ENCODE measurements at regions not wholly inside any gene's neighbourhood (a gene's known extent, or its start where the extent isn't known, plus 50 kb on each side); places are given as distances from the start of the nearest gene placed in this dataset.
"Not testable (repeated sequence)": the region's sequence is repeated elsewhere in the genome, so short reads cannot be mapped to it uniquely, and the experiment has no call there.

DNA sequence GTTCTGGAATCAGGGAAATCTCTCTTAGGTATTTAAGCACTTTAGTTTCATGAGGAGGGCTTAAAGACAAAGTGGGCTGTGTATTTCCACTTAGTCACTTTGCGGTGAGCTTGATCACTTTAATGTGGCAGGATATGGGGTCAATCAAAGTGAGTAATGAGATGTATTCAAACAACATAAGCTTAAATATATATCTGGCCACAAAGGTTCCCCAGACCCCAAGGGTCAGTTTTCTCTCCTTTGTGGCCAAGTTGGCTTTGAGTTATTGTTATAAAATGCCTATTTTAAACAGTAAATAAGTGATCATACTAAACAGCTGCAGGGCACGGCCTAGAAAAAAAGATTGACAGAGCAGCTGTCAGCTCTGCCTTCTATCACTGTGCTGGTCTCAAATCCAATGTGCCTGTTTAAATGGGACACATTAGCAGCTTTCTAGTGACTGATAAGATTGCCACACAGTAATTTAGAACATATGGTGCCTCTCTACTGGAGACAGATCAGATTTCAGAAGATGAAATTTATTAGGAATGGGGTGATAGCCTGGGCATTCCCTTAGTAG lies 363.9 kb downstream of the AGTPBP1 start:
- in situ Hi-C loops (cut with HindIII; ENCODE audit: low pct_unique_long_range_greater_than_20kb, low sequenced_read_pairs): no loop called here
- DNase-seq (ENCODE audit: low read depth, low spot score): no peak

DNA sequence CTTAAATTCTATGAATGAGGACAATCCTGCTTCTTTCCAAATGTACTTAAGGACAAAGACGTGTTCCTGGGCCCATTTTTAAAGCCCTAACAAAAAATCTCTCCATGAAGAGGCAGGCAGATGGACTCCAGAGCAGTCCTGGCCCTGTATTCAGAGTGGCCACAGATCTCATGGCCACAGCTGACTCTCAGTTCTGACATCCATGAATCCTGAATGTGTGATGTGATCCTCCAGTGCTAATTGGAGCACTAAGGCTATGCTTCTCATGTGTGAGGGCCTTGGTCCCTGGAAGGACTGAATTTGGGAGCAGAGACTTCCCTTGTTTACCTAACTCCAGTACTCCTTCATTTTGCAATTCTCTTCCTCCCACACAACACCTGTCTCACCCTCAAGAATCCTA lies 373.0 kb downstream of the AGTPBP1 start:
- no peak for DNase-seq (ENCODE audit: low read depth, low spot score)
- in situ Hi-C loops (cut with HindIII; ENCODE audit: low pct_unique_long_range_greater_than_20kb, low sequenced_read_pairs): no loop called here

DNA sequence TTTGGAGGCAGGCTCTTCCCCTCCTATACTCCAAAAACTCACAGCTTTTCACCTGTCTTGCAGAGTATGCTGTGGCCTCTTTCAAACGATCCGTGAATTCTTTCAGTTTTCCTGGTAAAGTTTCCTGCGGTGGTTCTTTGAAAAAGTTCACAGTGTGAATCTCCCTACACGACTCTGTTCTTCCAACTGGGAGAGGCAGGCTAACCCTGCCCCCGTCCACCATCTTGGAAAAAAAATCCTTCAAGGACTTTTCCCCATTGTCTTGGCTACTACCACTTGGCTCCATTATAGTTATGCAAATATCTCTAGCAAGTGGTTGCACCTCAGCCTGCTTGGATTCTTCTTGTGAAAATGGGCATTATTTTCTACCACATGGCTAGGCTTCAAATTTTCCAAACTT lies 382.6 kb downstream of the AGTPBP1 start:
- in situ Hi-C loops (cut with HindIII; ENCODE audit: low pct_unique_long_range_greater_than_20kb, low sequenced_read_pairs): no loop called here
- no peak for DNase-seq (ENCODE audit: low read depth, low spot score)

DNA sequence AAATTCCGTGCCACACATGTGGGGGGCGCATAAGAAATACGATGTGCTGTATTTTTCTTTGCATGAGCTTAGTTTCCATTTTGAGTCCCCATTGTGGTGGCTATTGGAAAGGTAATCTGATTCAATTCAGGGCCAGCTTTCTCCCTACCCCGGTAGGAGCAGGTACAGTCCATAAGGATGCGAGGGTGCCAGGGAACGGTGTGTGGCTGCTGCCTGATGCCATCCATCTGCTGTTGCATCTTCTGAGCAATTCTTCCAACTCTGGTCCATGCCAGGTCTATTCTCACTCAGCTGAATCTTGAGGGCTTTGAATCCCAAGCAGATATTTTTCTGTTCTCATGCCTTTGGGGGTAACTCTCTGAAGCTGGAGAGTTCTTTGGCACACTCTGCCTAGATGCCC lies 392.7 kb downstream of the AGTPBP1 start:
- in situ Hi-C loops (cut with HindIII; ENCODE audit: low pct_unique_long_range_greater_than_20kb, low sequenced_read_pairs): no loop called here
- no peak for DNase-seq (ENCODE audit: low read depth, low spot score)

DNA sequence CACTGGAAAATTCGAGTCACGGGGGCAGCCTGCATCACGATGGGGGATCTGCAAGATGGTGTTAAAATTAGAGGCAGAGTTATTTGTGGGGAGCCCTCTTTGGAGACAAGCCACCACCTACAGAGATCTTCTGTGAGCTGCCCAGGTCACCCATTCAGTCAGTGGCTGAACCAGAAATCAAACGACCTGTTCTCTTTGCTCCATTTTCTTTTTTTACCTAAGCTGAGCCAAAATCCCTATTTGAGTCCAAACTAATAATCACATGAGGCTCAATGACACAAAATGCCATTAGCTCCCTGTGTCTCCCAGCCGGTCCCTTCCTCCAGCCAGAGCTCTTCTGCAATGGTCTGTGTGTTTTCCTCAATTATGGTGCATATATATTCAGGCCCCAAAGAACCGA lies 394.2 kb downstream of the AGTPBP1 start:
- no peak for DNase-seq (ENCODE audit: low read depth, low spot score)
- in situ Hi-C loops (cut with HindIII; ENCODE audit: low pct_unique_long_range_greater_than_20kb, low sequenced_read_pairs): no loop called here

DNA sequence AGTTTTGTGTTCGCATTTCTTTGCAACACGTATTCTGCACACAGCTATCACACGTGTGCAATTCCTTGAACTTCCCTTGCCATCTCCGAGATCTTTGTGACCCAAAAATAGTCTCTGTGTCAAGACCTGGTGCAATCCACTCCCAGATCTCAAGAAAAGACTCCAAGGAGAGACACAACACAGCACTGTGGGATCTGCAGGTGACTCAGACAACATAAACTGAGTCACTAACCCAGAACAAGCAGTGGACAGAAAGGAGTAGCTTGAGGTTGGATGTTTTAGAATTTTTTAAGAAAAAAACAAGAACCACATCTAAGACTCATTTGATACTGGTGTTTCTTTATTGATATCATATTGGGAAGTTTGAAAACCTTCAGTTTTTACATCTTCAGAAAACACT lies 396.9 kb downstream of the AGTPBP1 start:
- DNase-seq (ENCODE audit: low read depth, low spot score): no peak
- in situ Hi-C loops (cut with HindIII; ENCODE audit: low pct_unique_long_range_greater_than_20kb, low sequenced_read_pairs): no loop called here

DNA sequence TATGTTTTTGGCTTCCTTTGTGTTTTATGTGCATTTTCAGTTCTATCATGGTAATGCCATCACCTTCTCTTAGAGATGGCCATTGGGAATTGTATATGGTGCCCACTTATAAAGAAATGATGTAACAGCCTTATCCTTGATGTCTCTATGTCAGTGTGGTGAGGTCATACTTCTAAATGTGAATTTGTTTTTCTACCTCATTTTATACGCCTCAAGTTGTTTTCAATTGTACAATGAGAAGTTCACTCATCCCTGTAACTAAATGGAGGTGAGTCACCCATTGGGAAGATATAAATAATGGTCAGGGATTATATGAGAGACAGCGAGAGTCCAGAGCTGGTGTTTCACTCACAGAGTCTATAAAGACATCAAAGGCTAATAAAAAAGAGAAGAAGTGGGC lies 402.4 kb downstream of the AGTPBP1 start:
- no peak for DNase-seq (ENCODE audit: low read depth, low spot score)
- in situ Hi-C loops (cut with HindIII; ENCODE audit: low pct_unique_long_range_greater_than_20kb, low sequenced_read_pairs): no loop called here

DNA sequence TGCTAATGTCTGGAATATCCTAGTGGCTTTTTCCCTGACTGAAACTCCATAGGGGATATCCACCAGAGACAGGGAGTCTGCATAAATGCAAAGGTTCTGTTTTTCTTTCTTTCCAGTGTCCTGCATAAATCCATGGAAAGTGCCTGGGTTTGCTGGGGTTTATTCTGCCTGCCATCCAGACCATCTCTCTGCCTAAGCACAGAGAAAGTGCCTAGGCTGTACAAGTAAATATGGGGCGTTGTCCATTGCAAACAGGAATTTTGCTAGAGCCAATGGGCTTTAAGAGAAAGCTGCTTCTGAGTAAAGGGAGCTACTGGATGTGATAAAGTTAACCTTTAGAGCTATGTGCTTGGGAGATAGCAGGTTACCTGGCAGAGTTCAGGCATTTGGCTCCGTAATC lies 407.5 kb downstream of the AGTPBP1 start:
- in situ Hi-C loops (cut with HindIII; ENCODE audit: low pct_unique_long_range_greater_than_20kb, low sequenced_read_pairs): no loop called here
- no peak for DNase-seq (ENCODE audit: low read depth, low spot score)

DNA sequence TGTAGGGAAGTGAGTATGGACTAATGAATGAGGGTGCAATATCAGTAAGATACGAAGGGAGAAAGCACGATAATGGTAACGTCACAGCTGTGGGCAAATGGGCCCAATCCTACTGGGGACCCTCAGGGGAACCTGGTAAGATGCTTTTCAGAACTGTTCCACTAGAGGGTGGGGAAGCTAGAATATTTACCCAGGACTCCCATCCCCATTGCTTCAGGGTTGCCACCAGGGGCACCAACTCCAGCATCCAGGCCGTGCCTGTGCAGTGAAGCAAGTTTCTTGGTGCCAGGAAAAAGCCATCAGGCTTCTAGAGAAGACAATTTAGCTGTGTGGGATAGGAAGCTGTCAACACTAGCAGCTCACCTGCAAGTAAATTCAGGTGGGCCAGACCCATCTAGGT lies 409.3 kb downstream of the AGTPBP1 start:
- in situ Hi-C loops (cut with HindIII; ENCODE audit: low pct_unique_long_range_greater_than_20kb, low sequenced_read_pairs): no loop called here

DNA sequence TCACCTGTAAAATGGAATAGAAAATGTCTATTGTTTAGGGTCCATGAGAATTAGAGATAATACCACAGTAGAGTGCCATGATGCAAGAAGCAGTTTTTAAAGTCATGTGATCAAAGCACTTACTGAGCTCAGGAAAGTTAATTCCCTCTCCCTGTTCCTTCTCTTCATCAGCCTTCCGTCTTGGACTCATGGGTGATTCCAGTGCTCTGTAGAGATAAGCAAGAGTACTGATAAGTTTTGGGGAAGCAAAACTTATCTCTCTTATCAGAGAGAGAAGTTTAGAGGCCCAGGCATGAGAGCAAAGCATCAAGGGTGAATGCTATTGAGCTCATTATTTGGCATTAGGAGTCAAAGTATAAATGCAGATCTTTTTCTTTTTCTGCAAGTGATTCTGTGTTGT lies 410.1 kb downstream of the AGTPBP1 start:
- in situ Hi-C loops (cut with HindIII; ENCODE audit: low pct_unique_long_range_greater_than_20kb, low sequenced_read_pairs): no loop called here
- no peak for DNase-seq (ENCODE audit: low read depth, low spot score)

More for the DNA sequence above, 409.3 kb downstream of the AGTPBP1 start:
- DNase-seq (ENCODE audit: low read depth, low spot score): peak; percentile 68

DNA sequence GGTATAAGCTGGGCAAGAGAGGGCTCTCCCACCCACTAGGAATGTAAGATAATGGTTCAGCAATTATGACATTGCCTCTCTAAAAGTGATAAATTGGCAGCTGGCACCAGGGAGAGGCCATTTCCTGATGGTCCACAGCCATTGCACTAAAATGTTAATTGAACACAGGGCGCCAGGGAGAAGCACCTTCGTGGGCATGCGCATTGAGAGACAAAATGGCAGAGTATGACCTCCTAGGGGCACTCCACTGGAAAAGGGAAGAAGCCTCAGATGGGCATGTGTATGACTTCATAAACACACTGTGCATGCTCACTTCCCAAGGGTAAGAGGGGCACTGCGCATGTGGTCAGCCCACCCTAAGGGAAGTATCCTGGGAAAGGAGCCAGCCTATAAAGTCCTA lies 419.2 kb downstream of the AGTPBP1 start:
- DNase-seq (ENCODE audit: low read depth, low spot score): no peak

DNA sequence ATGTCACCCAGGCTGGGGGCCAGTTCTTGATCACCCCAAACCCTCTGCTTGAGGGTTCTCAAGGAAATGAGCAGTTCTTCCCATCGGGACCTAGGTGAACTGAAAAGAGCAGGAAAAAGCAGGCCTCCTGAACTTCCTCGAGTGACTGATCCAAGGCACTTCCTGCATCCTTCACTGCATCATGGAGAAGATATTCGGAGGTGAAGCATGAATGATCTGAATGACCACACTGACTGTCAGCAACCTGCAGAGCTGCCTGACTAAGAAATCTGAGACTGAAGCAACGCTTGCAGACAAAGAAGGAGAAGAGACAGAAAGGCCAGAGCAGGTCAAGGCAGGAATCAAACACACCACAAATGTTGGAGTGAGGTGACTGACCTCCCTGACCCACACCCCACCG lies 420.2 kb downstream of the AGTPBP1 start:
- in situ Hi-C loops (cut with HindIII; ENCODE audit: low pct_unique_long_range_greater_than_20kb, low sequenced_read_pairs): no loop called here
- no peak for DNase-seq (ENCODE audit: low read depth, low spot score)

More for the DNA sequence above, 419.2 kb downstream of the AGTPBP1 start:
- in situ Hi-C loops (cut with HindIII; ENCODE audit: low pct_unique_long_range_greater_than_20kb, low sequenced_read_pairs): no loop called here

DNA sequence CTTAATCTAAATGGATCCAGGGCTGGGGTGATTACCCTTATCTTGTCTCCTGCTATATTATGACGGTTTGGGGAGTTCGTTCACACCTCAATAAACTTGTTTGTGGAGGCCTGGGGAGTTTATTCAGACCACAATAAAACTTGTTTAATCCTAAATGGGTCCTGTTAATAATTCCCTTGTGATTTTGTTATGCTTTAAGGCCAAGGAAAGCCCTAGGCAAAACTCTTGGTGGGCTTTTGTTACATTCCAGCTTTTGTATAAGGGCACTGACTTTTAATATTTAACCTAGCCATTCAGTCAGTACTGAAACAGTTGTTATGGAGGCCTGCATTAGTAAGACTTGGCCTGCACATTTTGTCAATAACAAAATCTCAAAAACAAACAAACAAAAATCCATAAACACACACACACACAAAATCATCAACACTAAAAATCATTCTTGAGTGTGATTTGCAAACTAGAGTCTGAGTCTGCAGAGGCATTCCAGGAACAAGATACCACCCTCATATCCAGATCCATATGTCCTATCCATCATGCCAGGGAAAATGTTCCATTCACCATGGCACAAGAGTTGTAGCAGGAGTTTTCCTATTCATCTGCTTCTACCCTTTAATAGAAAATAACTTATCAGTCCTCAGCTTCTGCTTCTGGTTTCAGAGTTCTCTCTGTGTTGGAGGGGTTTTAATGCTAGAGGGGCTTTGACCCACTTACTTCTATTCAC lies 421.7 kb downstream of the AGTPBP1 start:
- no peak for DNase-seq (ENCODE audit: low read depth, low spot score)
- in situ Hi-C loops (cut with HindIII; ENCODE audit: low pct_unique_long_range_greater_than_20kb, low sequenced_read_pairs): no loop called here

DNA sequence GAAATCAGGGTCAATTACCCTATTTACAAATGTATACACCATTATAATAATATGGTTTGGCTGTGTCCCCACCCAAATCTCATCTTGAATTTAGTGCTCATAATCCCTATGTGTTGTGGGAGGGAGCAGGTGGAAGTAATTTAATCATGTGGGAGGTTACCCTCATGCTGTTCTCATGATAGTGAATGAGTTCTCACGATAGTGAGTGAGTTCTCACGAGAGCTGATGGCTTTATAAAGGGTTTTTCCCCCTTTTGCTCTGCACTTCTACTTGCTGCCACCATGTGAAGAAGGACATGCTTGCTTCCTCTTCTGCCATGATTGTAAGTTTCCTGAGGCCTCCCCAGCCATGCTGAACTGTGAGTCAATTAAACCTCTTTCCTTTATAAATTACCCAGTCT lies 426.2 kb downstream of the AGTPBP1 start:
- in situ Hi-C loops (cut with HindIII; ENCODE audit: low pct_unique_long_range_greater_than_20kb, low sequenced_read_pairs); DNase-seq (ENCODE audit: low read depth, low spot score): not testable (repeated sequence)

DNA sequence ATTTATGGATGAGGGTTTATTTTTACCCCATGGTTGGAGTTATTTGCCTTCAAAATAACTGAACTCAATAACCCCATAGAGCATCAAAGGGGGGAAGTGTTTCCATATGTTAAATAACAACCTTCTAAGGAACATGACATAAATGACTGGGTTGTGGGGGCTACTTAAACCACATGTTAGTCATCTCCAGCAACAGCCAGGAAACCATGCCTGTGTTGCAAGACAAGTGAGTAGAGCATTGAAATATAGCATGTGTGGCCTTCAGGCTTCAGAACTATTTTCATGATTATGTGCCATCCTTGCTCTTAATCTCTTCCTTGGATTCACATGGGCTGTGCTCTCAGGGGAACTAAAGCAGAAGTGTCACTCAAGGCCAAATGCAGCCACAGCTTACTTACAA lies 431.2 kb downstream of the AGTPBP1 start:
- in situ Hi-C loops (cut with HindIII; ENCODE audit: low pct_unique_long_range_greater_than_20kb, low sequenced_read_pairs): no loop called here
- no peak for DNase-seq (ENCODE audit: low read depth, low spot score)

DNA sequence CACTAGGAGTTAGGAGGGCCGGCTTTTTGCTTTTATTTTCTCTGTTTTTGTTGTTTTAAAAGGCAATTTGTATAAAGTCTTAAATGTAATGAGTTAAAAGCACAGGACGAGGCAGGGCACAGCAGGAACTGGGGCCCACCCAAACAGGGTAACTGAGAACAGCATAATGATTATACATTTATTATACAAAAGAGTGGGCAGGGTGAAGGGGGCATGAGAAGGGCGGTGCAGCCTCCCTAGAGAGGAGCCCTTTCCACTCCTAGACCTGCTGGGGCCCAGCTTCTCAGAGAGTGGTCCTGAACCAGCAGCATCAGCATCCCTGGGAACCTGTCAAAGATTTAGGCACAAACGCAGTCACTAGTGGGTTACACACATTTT lies 438.0 kb downstream of the AGTPBP1 start:
- in situ Hi-C loops (cut with HindIII; ENCODE audit: low pct_unique_long_range_greater_than_20kb, low sequenced_read_pairs): no loop called here
- no peak for DNase-seq (ENCODE audit: low read depth, low spot score)

DNA sequence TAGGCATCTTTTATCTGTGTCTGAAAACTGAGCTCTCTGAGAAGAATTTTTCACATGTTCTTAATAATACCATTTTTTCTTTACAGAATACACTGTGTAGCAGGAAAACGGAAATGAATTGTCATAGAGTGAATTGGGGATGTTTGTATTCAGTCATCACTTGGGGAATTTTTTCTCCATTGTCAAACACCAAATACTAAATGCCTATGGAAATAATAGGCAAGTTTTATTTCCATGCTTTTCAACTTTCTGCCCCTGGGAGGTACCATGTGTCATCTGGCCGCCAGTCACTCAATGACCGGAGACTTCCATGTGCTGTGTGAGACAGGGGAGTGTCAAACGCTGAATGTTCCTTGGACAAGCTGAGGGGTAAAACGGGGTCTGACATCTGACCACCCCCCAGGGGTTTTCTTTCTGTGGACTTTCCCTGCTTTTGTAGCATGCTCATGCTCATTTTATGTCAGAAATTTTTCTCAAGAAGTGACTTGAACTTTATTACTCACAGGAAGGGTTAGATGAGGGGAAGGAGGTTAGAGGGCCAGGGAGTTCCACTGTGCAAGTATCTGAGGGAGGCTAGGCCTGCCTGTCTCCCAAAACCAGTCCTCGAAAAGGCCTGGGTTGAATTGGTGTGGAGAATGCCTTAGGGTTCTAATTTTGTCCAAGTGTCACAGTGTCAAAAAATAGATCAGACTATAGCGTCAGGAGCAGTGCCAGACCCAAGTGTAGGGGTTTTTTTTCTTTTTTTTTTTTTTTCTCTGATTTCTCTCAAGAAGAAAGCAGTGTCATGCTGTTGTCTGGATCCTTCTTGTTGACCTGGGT lies 438.6 kb downstream of the AGTPBP1 start:
- in situ Hi-C loops (cut with HindIII; ENCODE audit: low pct_unique_long_range_greater_than_20kb, low sequenced_read_pairs): no loop called here
- no peak for DNase-seq (ENCODE audit: low read depth, low spot score)

DNA sequence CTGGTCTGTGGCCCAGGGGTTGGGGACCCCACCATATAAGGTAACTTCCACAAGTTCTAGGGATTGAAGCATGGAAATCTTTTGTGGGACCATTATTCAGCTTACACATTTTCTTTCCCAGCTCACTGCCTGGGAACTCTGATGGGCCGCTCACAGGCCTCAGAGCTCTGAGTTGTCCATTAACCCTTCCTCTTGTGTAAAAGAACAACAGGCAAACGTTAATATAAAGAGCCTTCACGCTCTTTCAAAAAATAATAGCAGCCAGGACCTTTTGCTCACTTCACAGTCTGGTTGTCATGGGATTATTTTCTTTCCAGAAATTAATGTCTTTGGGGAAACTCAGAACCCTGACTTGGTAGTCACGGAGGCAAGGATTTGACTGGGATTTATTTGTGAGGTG lies 443.3 kb downstream of the AGTPBP1 start:
- DNase-seq (ENCODE audit: low read depth, low spot score): no peak
- in situ Hi-C loops (cut with HindIII; ENCODE audit: low pct_unique_long_range_greater_than_20kb, low sequenced_read_pairs): no loop called here

DNA sequence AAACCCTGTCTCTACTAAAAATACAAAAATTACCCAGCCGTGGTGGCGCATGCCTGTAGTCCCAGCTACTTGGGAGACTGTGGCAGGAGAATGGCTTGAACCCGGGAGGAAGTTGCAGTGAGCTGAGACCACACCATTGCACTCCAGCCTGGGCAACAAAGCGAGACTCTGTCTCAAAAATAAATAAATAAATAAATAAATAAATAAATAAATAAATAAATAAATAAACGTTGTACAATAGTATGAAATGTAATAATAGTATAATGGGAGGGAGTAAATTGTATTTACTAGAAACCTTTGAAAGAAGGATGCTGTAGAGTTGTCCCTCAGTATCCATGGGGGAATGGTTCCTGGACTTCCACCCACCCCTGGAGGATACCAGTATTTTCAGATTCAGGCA lies 446.5 kb downstream of the AGTPBP1 start:
- in situ Hi-C loops (cut with HindIII; ENCODE audit: low pct_unique_long_range_greater_than_20kb, low sequenced_read_pairs); DNase-seq (ENCODE audit: low read depth, low spot score): not testable (repeated sequence)

Data from SK-MEL-5 (cell line).